Spleen (tissue), 11 donors: ENCODE measurements at regions not wholly inside any gene's neighbourhood (a gene's known extent, or its start where the extent isn't known, plus 50 kb on each side); places are given as distances from the start of the nearest gene placed in this dataset.
A peak's percentile ranks its signal among the peaks of the same experiment; 100 is the strongest.

Experiments
- DNase-seq: peaks from one replicate; pipeline ENCODE4 v3.0.0-alpha.2; 2020
- H3K27ac ChIP-seq, 8 donors: fragments of 200-600 bp; sonication (generic) in 7 of 8; 1 replicate in 4 of 8; 2 replicates in 4 of 8; pipeline versions ENCODE4 v1.5.0 to v1.8.0; 2016 to 2021; ENCODE audit warnings: inconsistent platforms in 4 of 8, mild to moderate bottlenecking in 4 of 8, moderate library complexity in 1 of 8
- H3K27me3 ChIP-seq, 7 donors: fragments of 200-600 bp; sonication (generic) in 6 of 7; replicated peaks in 1 of 7; 1 replicate in 4 of 7; 2 replicates in 3 of 7; pipeline versions ENCODE4 v1.5.0 to v1.8.0; 2016 to 2021; ENCODE audit warnings: inconsistent platforms in 3 of 7, mild to moderate bottlenecking in 1 of 7
- H3K36me3 ChIP-seq, 6 donors: fragments of 200-600 bp; sonication (generic) in 5 of 6; 1 replicate in 4 of 6; 2 replicates in 2 of 6; pipeline versions ENCODE4 v1.5.0 to v1.8.0; 2016 to 2021; ENCODE audit warnings: inconsistent platforms in 2 of 6
- H3K4me1 ChIP-seq, 6 donors: fragments of 200-600 bp; sonication (generic) in 5 of 6; 1 replicate in 3 of 6; 2 replicates in 3 of 6; pipeline versions ENCODE4 v1.5.0 to v1.8.0; 2016 to 2021; ENCODE audit warnings: inconsistent platforms in 3 of 6
- H3K4me3 ChIP-seq, 8 donors: fragments of 200-600 bp; sonication (generic) in 7 of 8; 1 replicate in 4 of 8; 2 replicates in 4 of 8; pipeline versions ENCODE4 v1.5.0 to v1.8.0; 2016 to 2021; ENCODE audit warnings: inconsistent platforms in 4 of 8, mild to moderate bottlenecking in 4 of 8, moderate library complexity in 2 of 8
- H3K9me3 ChIP-seq, 8 donors: fragments of 200-600 bp; sonication (generic) in 7 of 8; 1 replicate in 4 of 8; 2 replicates in 4 of 8; pipeline versions ENCODE4 v1.5.0 to v1.8.0; 2016 to 2021; ENCODE audit warnings: inconsistent platforms in 4 of 8
- POLR2A ChIP-seq, 3 donors: fragments of 450-650 bp; IDR thresholded peaks; one replicate each; pipeline ENCODE4 v1.5.1; 2017; ENCODE audit warnings: antibody characterized with exemption in 3 of 3, mild to moderate bottlenecking in 1 of 3
- POLR2AphosphoS5 ChIP-seq, 3 donors: sonication (generic); formaldehyde crosslinking; IDR thresholded peaks; one replicate each; pipeline ENCODE4 v1.5.1; 2017; ENCODE audit warnings: antibody characterized with exemption in 3 of 3
- WGBS, 5 donors: extraction: QIAGEN DNeasy Blood & Tissue Kit in 3 of 5; methylation state at CpG; one replicate each; pipeline versions ENCODE4 v1.1.5 to v1.1.7; 2013 to 2018; 5-methylcytosine and 5-hydroxymethylcytosine counted together
- intact Hi-C: fragments of 100-400 bp; cut with DNase I; formaldehyde crosslinking; loops from one replicate; pipeline ENCODE4 v1.15.0; 2023; ENCODE audit warnings: low total_unique reads
- TF ChIP-seq, protein P1 (sequence below), 11 experiments: fragments of 200-600 bp in 7 of 11; fragments of 450-650 bp in 4 of 11; sonication (generic) in 4 of 11; IDR thresholded peaks in 8 of 11; conservative IDR thresholded peaks in 3 of 11; 1 replicate in 7 of 11; 2 replicates in 4 of 11; pipeline versions ENCODE4 v1.4.0 to v1.8.0; 2016 to 2021; ENCODE audit warnings: antibody characterized with exemption in 11 of 11, inconsistent platforms in 4 of 11, mild to moderate bottlenecking in 1 of 11
- donor health status: healthy with polysubstance abuse.
- donor health status: DM: no; HTN: no; CAD: no; lungs with moderate emphysema.
- donor health status: DM: no; HTN: no; CAD: no.
- donor health status: Bipolar disorder and iron deficiency.
- donor health status: healthy.
- donor health status: DM: no; HTN: no; CAD: no.
- donor health status: DM: yes; HTN: yes; CAD: no.

DNA sequence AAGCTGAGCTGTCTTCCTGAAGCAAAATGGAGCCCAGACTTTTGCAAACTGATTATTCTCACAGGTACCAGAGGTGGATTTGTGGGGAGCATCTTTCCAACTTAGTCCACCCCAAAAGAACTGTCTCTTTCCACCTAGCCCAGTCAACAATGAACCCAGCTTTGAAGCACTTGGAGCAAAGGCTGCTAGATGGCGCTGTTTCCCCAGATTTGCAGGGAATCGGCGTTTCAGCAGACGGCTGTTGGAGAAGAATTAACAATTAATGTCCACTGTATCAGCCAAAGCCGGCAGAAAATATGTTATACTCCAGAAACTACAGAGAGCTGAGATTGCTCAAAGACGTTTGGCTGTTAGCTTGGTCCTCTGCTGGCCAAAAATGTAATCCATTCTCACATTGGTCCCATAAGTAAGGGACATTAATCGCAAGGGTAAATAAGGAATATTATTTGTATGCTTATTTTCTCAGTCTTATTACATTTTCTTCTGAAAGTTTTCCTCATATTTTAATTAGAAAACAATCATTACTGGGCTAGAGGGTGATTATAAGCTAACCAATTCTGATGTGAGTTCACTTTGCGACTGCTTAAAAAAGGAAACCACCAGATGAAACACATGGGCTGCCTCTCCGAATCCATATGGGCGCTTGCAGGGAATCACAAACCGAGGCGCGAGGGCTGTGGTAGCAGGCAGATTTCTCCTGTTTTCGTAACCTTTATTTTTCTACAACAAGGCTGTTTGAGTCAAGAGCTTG lies 423.8 kb upstream of the MEX3C start:
- no peak for DNase-seq
- peaks cover 0 to 4% (median 0%) of the 10 kb centered on the region in 6 donors for H3K4me1 ChIP-seq
- H3K27ac ChIP-seq = no peak overlapping the region
- peaks cover 0 to 32% (median 5%) of the 10 kb centered on the region in 7 donors for H3K27me3 ChIP-seq
- WGBS, 5 donors = 38 to 51% (median 44%) methylated on average over 14 of the region's 14 CpGs
- H3K9me3 ChIP-seq = no peaks in the 10 kb centered on the region
- intact Hi-C loops = no loop called here
- TF ChIP-seq POLR2AphosphoS5 (IDR thresholded peaks at IDR 0.05) = no peak
- TF ChIP-seq POLR2A (IDR thresholded peaks at IDR 0.05) = no peak
- TF ChIP-seq, protein P1, sequence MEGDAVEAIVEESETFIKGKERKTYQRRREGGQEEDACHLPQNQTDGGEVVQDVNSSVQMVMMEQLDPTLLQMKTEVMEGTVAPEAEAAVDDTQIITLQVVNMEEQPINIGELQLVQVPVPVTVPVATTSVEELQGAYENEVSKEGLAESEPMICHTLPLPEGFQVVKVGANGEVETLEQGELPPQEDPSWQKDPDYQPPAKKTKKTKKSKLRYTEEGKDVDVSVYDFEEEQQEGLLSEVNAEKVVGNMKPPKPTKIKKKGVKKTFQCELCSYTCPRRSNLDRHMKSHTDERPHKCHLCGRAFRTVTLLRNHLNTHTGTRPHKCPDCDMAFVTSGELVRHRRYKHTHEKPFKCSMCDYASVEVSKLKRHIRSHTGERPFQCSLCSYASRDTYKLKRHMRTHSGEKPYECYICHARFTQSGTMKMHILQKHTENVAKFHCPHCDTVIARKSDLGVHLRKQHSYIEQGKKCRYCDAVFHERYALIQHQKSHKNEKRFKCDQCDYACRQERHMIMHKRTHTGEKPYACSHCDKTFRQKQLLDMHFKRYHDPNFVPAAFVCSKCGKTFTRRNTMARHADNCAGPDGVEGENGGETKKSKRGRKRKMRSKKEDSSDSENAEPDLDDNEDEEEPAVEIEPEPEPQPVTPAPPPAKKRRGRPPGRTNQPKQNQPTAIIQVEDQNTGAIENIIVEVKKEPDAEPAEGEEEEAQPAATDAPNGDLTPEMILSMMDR (IDR thresholded peaks at IDR 0.05 in 8 of 11, conservative IDR thresholded peaks at IDR 0.05 in 3 of 11) = peak in 10 of 11 experiments; percentile 15 to 68 (median 50)
- no peak overlapping the region for H3K4me3 ChIP-seq
- H3K36me3 ChIP-seq = no peaks in the 10 kb centered on the region

DNA sequence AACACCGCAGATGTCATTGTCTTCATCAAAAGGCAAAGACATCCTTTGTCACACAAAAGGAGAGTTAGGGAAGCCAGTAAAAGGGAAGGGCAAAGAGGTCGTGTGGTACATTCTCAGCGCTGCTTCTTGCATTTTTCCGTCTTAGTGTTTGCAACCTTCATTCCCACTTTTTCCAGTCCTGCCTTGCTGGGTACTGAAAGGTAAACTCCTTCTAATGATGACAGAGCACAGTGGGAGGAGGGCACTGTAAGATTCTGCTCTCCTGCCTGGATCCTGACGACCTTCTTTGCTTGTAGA lies 424.3 kb upstream of the MEX3C start:
- intact Hi-C loops = no loop called here
- TF ChIP-seq, protein P1 (IDR thresholded peaks at IDR 0.05 in 8 of 11, conservative IDR thresholded peaks at IDR 0.05 in 3 of 11) = no peak
- no peak for TF ChIP-seq POLR2A (IDR thresholded peaks at IDR 0.05)
- TF ChIP-seq POLR2AphosphoS5 (IDR thresholded peaks at IDR 0.05) = no peak
- DNase-seq = no peak
- Histone ChIP-seq H3K27me3 (peaks cover 0 to 32% (median 5%) of the 10 kb centered on the region in 7 donors), H3K9me3 (no peaks in the 10 kb centered on the region), H3K4me1 (peaks cover 0 to 4% (median 0%) of the 10 kb centered on the region in 6 donors), H3K36me3 (no peaks in the 10 kb centered on the region), H3K4me3 (no peak overlapping the region), H3K27ac (no peak overlapping the region)
- 36 to 48% (median 39%) methylated on average over 5 of the region's 5 CpGs for WGBS, 5 donors

DNA sequence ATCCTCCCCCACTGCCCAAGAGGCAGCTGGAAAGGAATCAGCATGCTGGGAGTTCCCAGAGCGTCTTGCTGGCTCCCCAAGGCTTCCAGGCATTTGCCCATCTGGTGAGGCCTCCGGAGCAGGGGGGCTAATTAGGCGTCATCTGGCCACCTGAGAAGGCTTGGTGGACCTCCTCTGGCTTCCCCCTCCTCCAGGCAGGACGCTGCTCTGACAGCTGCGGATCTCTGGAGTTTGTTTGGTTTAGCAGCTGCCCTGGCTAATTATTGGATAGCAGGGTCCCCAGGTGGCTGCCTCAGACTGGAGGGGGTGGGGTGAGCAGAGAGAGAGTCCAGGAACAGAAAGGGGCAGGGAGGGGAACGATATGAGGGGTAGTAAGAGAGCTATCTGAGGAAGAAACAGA lies 425.2 kb upstream of the MEX3C start:
- H3K4me3 ChIP-seq = no peak overlapping the region
- TF ChIP-seq, protein P1 (IDR thresholded peaks at IDR 0.05 in 8 of 11, conservative IDR thresholded peaks at IDR 0.05 in 3 of 11) = no peak
- TF ChIP-seq POLR2AphosphoS5 (IDR thresholded peaks at IDR 0.05) (no peak), POLR2A (IDR thresholded peaks at IDR 0.05) (no peak)
- no peaks in the 10 kb centered on the region for H3K9me3 ChIP-seq
- no peaks in the 10 kb centered on the region for H3K36me3 ChIP-seq
- H3K27me3 ChIP-seq = peaks cover 0 to 32% (median 5%) of the 10 kb centered on the region in 7 donors
- peaks cover 0 to 4% (median 0%) of the 10 kb centered on the region in 6 donors for H3K4me1 ChIP-seq
- no peak overlapping the region for H3K27ac ChIP-seq
- DNase-seq = no peak
- intact Hi-C loops = no loop called here
- WGBS, 5 donors = 29 to 48% (median 34%) methylated on average over 4 to 6 of the region's 6 CpGs

DNA sequence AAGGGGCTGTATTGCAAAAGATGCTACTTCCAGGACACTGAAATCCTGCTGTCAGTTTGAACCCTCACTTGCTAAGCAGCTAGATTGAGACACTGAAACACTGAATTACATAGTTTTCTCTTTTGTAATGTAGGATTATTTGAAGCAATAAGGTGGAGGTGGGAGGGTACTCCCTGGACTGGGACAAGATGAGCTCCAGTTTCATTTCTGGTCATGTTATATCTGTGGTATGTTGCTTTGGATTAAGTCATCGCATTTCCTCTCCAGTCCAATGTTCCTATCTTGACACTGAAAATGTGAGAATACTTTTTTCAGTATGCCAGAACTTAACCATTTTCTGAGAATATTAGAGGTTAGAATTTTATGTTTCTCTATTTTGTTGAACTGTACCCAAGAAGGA lies 426.2 kb upstream of the MEX3C start:
- Histone ChIP-seq H3K4me3 (no peak overlapping the region), H3K9me3 (no peaks in the 10 kb centered on the region), H3K27ac (no peak overlapping the region), H3K4me1 (peaks cover 0 to 4% (median 0%) of the 10 kb centered on the region in 6 donors), H3K27me3 (peaks cover 0 to 32% (median 5%) of the 10 kb centered on the region in 7 donors), H3K36me3 (no peaks in the 10 kb centered on the region)
- 89 to 95% (median 92%) methylated on average over 1 of the region's 1 CpG for WGBS, 5 donors
- intact Hi-C loops = no loop called here
- TF ChIP-seq, protein P1 (IDR thresholded peaks at IDR 0.05 in 8 of 11, conservative IDR thresholded peaks at IDR 0.05 in 3 of 11) = no peak
- TF ChIP-seq POLR2AphosphoS5 (IDR thresholded peaks at IDR 0.05) (no peak), POLR2A (IDR thresholded peaks at IDR 0.05) (no peak)
- DNase-seq = no peak
